GM21367 (cell line): ENCODE measurements at regions not wholly inside any gene's neighbourhood (a gene's known extent, or its start where the extent isn't known, plus 50 kb on each side); places are given as distances from the start of the nearest gene placed in this dataset.

Experiments used
- ATAC-seq: cut with Tn5 transposase; IDR thresholded peaks from one replicate; pipeline ENCODE4 v1.9.1; 2021; ENCODE audit not compliant: unreplicated experiment

DNA sequence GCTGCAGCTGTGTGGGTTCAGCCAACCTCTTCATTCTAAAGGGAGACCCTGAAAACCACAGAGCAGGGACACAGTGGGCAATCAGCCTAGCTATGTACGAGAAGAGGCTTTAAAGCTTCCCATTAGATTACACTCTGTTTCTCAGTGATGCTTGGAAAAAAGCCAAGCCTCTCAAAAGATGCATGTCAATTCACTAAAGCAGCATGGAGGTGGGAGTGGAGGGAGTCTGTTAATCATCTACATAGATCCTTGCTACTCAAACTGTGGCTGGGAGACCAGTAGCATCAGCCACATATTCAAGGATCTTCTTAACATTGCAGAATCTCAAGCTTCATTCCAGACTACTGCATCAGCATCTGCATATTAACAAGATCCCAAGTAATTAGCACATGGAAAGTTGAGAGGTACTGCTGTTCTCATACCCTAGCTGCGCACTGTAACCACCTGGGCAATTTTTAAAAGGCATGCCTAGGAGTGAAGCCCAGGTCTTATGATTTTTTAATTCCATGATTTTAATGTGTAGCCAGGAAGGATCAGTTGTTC is 305.9 kb downstream of the PMP22 start:
- no peak for ATAC-seq

DNA sequence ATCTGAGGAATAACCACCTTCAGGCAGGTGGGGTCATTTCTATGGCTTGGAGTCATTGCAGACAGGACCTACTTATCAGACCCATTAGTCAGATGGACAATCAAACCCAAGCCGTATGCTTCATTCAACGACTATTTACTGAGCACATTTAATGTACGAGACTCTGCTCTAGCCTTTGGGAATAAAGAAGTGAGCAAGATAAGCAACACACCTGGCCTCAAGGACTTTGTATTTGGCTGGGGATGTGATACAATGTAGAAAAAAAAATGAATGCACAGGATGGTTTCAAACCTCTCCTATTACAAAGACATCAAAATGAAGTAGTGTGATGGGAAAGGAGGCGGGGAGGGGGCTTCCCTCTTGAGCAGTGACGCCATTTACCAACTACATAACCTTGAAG is 311.7 kb downstream of the PMP22 start:
- ATAC-seq, result no peak

DNA sequence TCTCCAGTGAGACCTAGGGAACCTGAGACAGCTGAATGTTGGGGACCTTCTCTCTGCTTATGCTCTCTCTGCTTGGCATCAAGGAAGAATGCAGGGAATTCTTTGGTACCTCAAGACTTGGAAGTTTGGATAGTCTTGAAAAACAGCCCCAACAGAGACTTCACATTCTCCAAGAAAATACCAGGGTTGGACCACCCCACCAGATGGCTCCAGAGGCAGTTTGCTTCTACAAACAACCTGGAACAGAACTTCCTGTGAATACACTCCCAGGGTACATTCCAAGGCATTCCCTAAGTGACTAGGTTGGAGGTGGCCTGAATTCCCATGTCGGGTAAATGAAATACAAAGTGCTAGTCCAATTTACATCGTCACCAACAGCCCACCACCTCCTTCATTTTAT is 314.4 kb downstream of the PMP22 start:
- no peak for ATAC-seq

DNA sequence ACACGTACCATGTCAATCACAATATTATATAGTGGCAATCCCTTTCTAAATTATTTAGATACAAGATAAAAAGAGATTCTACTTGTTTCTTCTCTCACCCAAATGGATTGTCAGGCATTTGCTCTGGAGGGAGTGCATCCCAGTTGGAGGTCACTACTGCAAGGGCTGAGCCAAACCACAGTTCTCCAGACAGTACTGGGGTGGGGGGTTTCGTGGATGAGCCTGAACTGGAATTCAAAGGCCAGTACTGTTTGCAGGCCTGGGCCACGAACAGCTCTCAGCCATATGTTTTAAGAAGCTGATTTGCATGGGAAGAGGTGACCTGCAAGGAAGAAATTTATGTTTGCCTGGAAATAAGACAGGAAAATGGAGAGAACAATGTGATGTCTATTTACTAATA is 314.9 kb downstream of the PMP22 start:
- ATAC-seq, result no peak

DNA sequence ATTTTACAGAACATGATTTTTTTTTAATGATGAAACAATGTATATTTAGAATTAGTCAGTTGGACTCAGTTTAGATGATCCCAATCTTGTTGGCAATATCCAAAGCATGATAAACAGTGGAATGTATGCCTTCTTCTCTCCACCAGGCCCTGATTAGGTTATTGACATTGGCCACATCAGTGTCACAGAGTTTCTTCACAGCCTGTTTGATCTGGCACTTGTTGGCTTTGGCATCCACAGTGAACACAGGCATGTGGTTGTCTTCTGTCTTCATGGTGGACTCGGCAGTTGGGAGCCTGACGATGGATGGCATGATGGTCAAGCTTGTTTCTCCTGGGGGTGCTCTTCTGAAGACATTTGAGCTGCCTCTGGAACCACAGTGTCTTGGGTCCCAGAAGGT is 317.5 kb downstream of the PMP22 start:
- no peak for ATAC-seq

DNA sequence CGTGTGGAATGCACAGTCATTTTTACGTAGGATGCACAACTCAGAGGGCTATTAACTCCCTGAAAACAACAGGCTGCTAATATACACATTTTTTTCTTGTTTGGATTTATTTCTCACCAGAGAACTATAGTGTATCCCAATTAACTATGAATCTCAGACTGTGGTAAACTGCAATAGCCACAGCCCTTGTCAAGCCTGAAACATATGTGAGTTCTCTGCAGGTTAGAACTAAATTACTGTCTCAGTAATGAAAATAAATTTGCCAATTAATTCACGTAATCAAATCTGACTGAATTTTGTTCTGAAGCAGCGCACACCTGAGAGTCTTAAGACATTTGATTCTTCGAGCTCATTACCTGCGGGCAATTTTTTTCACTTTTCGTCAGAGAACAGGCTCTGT is 318.6 kb downstream of the PMP22 start:
- no peak for ATAC-seq

DNA sequence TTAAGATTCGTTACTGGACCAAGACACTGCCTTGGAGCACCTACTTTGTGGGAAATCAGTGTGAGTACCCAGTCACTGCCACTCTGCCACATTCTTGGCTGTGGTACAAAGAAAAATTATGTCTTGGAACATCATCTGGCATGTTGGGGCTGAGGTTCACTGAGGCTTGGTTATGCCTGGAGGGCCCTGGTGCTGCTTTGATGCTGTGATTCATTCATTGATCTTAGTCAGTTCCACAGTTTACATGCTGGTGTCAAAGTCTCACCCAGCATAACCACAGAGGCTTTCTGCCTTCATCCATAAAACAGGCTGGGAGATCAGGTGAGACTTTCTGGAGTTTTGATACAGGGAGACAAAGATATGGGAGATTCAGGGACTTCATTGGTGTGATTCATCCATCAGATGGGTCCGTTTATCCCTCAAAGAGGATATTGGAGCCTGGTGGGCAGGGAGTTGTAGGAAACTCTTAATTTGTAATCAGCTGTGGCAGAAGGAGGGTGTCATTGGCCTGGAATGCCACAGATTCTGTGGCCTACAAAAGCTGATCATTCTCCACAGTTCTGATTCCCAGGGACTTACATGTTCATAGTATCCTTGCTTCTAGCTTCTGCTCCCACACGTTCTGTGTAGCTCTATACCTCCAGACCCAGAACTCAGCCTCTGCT is 322.5 kb downstream of the PMP22 start:
- ATAC-seq, result no peak

DNA sequence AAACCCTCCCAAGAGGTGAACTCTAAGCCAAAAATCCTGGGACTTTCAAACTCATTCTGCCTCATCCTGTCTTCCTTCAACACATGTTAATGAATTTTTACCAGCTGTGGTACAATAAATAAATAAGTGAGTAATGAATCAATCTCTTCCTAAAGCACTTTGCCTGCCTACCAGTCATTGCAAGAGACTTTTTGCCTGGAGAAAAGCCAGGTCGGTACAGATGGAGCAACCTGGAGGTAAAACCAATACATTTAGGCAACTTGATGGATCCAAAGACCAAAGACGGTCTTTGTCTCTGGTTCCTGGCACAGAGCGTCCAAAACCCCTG is 324.2 kb downstream of the PMP22 start:
- no peak for ATAC-seq

DNA sequence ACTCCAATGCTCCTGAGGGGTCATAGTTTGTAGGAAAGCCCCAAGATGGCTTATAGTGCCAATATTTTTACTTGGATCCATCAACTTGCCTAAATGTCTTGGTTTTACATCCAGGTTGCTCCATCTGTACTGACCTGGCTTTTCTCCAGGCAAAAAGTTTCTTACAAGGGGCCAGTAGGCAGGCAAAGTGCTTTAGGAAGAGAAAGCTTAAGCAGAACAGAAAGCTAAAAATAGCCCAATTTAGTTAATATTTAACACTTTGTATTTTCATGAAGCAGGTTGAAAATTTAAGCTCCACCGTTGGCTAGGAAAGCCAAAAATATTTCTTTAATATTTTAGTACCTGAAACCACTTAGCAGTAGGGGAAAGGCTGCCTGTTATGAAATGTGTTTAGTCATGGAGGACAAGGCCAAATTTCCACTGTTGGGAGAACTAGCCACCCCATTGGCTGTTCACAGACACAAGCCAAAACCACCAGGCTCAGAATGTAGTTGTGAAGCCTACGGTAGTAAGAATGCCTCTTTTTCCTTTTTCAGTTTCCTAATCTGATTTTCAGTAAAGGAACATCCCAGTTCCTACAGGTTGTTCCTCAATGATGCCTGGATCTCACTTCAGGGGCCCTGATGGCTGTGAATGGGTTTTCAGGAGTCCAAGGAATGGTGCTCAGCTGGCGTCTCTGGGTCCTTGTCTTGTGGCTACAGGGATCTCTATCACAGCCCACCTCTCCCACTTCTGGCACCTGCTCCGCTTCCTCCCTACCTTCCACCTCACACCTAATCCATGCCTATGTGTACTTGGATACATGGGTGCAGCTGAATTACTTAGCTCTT is 324.8 kb downstream of the PMP22 start:
- ATAC-seq, result no peak

DNA sequence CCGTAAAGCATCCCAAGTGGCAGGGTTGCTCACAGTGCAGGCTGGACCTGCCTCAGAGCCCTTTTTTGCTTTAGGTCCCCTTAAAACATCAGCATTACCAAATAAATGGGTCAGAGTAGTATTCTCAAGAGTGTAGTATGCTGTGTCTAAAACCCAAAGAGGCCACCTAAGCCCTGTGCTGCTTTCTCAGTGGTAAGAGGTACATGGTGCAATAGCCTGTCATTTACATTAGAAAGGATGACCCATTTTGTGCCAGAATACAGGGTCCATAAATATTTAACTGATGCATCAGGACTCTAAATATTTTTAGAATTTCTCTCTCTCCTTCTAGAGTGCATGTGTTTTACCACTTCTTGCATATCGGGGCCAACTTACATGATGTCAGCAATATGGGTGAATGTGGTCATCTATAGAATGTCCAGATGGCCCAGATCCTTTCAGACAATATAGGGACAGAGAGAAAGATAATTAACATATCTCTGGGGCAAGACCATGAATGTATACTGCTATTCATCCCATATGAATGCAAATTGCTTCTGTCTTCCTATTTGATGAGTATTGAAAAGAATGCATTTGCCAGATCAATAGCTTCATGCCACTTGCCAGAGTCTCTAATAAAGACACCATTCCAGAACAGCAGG is 329.2 kb downstream of the PMP22 start:
- ATAC-seq, result no peak

DNA sequence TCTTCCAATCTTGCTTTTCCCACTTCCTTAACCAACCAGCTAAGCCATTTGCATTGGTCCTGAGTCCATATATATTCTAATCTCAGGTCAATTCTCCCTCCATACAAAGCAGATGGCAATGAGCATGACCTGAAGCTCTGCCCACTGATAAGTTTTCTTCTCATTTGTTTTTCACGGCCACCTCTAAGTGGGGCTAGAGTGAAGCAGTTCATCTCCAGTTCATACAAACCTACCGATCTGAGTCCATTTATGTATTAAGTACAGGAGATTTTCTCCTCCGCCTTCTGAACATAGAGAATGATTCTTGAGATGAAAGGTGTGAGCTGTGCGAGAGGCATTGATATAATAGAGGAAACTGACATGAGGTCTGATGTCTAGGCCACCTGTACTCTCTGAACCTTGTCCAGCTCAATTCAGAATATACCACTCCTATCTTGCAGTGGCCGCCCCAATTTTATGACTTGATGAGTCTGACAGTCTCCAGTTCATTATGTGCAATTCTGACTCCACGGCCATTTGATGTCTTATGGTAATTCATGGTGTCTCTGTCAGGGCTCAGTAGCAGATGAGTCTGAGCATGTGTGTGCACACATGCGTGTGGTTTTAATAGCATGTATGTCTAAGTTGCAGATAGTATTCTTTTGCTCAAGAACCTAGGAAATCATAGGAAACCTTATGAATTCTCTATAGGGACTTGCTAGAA is 329.8 kb downstream of the PMP22 start:
- no peak for ATAC-seq

DNA sequence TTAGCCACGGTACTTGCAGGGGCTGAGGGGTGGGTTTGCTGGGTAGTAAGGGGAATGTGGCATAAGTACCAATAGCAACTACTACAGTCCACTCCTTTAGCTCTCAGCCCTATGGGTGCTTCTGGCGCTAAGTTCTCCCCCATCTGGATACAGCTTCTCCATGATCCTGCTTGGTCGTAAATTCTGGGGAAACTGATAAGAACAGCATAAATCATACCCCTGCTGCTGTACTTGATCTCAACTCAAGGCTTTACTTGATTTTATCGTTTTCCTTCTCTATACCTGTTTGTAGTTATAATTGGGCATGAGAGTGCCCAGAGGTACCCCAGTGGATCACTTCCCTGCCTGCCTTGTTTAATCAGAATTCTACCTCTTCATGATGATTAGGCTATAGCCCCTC is 331.4 kb downstream of the PMP22 start:
- no peak for ATAC-seq

DNA sequence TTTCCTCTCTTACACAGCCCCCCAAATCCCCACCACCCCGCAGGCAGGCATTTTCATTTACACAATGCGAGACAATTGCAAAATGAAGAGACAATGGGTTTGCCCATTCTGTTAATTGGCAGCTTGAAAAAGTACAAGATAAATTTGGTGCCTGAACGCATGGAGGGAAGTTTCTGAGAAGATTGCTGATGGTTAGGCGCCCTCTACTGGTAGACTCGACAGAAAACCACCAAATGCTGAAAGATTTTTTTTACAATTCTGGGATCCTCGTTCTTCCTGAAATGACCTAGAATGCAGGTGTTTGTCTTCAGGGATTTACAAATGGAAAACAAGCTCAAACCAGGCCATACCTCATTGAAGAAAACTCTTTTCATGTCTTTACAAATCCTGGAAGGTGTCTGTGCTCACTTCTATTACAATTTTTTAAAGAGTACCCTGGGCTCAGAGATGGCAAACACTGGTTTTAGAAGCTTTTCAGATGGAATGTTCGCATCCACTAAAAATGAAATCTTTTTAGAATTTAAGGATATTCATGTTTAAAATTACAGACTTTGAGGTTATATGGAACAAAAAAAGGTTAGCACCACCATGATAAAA is 338.5 kb downstream of the PMP22 start:
- no peak for ATAC-seq

DNA sequence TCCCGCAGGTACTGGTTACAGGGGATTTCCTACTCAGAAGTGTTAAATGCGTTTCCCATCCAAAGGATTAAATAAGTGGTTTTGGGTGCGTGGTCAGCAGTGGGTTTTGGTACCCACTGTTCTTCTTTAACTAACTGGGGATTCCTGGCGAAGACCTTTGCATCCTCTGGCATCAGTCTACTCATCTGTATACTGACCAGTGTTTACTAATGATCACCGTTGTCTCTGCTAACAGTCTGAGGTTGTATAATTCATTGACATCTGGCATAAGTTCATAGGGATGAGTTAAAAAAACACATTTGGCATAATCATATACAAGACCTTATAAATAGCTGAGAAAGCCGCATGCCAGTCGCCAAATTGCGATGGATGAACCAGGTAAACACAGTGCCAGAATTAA is 339.1 kb downstream of the PMP22 start:
- ATAC-seq, result no peak

DNA sequence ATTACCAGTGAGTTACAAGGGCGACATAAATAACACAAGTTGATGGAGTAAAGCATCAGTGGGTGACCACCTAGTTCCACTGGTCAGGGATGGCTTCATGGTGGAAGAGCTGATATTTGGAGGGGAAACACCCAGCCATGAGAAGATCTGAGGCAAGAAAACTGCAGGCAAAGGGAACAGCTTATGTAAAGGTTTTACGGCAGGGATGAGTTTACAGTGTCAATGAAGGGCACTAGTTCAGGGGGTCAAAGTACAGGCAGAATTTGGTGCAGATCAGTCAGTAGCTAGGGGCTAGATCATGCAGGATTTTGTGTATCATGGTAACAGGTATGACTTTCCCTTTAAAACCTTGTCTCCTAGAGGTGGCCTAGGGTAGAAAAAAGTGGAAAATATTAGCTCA is 339.6 kb downstream of the PMP22 start:
- ATAC-seq, result no peak

DNA sequence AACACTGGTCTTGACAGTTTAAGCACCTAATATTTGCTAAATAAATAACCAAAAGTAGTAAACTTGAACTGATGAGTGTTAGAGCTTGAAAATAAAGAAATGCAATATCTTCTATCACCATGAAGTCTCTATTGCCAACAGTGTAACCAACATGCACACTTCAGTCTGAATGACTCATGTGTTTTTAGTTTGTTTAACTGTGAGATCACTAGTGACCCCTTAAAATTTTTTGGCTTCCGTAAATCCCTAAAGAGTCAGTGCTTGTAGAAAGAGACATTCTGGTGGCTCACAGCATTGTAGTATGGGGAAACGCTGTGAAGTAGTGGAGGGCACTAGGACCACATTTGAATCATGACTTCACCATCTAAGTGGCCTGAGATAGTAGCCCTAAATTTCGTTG is 341.1 kb downstream of the PMP22 start:
- ATAC-seq, result no peak

DNA sequence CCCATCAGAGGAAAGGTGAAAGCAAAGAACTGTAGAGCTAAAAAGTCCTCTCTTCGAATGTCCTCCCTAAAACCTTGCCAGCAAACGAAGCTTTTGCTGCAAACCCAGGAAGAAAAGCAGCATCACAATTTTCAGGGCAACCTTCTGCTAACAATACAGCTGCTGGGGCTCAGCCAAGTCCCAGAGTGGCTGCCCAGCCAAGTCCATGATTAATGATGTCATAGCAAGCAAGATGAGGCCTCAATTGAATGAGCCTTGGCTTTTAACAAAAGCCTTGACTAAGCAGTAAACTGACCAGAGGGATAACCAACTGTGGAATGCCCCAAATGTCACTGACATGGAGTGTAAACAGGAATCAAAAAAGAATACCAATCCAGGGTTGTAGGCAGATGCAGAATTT is 342.7 kb downstream of the PMP22 start:
- ATAC-seq, result no peak

DNA sequence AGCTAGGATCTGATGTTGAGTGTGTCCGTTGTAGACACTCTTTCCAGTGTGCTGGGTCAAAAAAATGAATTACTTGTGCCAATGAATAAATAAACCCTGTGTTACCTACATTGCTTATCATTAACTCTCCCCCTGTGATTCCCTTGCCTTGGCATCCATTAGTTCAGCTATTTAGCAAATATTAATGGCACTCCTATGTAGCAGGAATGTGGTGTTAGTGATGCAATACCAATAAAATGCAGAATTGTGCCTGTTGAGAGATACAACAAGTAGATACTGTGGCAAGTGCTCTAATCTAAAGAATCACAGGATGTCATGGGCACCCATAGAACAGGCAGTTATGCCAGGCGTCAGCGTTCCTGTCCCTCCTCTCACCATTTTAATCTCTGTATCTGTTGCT is 343.2 kb downstream of the PMP22 start:
- ATAC-seq, result no peak

DNA sequence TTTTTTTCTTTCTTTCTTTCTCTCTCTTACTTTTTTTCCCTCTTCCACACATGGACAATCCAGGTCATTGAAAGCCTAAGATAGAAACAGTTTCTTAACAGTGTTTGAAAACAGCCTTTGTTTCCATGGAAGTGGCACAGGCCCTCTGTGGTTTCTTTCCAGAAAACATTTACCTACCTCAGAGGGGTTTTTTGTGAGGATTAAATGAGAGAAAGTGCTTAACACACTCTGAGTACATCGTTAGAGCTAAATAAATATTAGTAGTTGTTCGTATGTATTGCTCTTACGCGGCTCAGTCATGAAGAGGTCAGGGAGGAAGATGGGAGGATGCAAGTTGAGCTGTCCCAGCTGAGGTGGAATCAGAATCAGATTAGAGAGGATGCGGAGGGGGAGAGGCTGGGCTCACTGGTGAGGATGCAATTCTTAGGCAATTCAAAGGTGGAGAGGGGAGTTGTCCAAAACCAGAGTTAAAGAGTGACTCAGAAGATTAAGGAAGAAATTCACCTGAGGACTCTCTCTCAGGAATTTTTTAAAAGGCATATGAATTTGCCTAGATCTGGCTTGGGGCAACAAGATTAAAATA is 345.4 kb downstream of the PMP22 start:
- ATAC-seq, result no peak

DNA sequence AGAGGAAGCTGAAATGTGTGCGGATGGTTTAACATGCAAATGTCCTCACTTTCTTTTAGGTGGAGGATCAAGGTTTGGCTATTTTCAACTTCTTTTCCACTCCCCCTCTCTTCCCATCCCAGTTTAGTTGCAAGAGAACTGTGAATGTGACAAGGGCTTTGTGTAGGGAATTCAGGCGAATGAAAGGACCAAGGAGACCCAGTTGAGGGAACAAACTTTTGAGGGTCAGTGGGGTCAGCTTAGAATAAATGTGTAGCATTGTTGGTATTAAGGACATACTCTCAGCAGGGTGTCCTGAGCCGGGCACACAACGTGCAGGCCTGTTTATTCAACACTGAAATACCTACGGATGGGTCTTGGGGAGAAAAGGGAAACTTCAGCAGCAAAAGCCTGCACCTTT is 346.0 kb downstream of the PMP22 start:
- ATAC-seq, result no peak

DNA sequence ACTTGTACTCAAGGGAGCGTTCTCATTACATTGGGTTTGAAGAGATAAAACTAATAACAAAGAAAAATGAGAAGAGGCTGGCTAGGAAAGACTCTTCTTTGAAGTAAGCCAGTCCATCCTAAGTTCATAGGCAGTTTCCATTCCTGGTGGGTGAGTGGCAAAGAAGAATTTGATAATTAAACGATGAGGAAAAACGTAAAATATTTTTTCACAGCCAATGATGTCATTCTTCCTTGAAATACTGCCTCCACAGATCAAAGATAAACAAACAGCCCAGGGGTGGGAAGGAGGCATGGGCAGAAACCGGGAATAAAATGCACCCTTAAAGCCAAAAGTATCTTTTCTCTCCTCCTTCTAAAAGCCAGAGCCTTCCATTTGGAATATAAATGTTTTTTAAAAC is 346.6 kb downstream of the PMP22 start:
- ATAC-seq, result no peak
